HFF-Myc (cell line): ENCODE measurements at regions not wholly inside any gene's neighbourhood (a gene's known extent, or its start where the extent isn't known, plus 50 kb on each side); places are given as distances from the start of the nearest gene placed in this dataset.
"Not testable (repeated sequence)": the region's sequence is repeated elsewhere in the genome, so short reads cannot be mapped to it uniquely, and the experiment has no call there.

Source experiments
- DNase-seq: peaks from one replicate; pipeline ENCODE4 v3.0.0-alpha.2; 2011; ENCODE audit warnings: low read depth; ENCODE audit errors: extremely low read depth
- H3K4me3 ChIP-seq: replicated peaks from 2 replicates; pipeline ENCODE4 v1.5.1; 2011; ENCODE audit warnings: low read depth, mild to moderate bottlenecking, control low read depth, low read length
- TF ChIP-seq, protein P1 (sequence below): IDR thresholded peaks from 2 replicates; pipeline ENCODE4 v1.5.1; 2012; ENCODE audit warnings: mild to moderate bottlenecking, low read depth, low read length, control low read depth; ENCODE audit errors: missing control alignments

- TF ChIP-seq, protein P1, sequence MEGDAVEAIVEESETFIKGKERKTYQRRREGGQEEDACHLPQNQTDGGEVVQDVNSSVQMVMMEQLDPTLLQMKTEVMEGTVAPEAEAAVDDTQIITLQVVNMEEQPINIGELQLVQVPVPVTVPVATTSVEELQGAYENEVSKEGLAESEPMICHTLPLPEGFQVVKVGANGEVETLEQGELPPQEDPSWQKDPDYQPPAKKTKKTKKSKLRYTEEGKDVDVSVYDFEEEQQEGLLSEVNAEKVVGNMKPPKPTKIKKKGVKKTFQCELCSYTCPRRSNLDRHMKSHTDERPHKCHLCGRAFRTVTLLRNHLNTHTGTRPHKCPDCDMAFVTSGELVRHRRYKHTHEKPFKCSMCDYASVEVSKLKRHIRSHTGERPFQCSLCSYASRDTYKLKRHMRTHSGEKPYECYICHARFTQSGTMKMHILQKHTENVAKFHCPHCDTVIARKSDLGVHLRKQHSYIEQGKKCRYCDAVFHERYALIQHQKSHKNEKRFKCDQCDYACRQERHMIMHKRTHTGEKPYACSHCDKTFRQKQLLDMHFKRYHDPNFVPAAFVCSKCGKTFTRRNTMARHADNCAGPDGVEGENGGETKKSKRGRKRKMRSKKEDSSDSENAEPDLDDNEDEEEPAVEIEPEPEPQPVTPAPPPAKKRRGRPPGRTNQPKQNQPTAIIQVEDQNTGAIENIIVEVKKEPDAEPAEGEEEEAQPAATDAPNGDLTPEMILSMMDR = no peak
- DNase-seq = no peak
Measured at GRCh38 chr16:75811020-75811634, 84.8 kb upstream of the CPHXL start.

GRCh38 chr16:75818491-75818890, 92.2 kb upstream of the CPHXL start:
- TF ChIP-seq, protein P1 = no peak
- no peak for DNase-seq
- no peak overlapping the region for H3K4me3 ChIP-seq

More at GRCh38 chr16:75811020-75811634, 84.8 kb upstream of the CPHXL start:
- no peak overlapping the region for H3K4me3 ChIP-seq

GRCh38 chr16:75820672-75821071, 94.4 kb upstream of the CPHXL start:
- no peak overlapping the region for H3K4me3 ChIP-seq
- no peak for DNase-seq
- TF ChIP-seq, protein P1 = no peak

GRCh38 chr16:75821117-75821516, 94.8 kb upstream of the CPHXL start:
- TF ChIP-seq, protein P1 = no peak
- no peak for DNase-seq
- H3K4me3 ChIP-seq = no peak overlapping the region

- DNase-seq, H3K4me3 ChIP-seq: not testable (repeated sequence)
Measured at GRCh38 chr16:75825750-75826149, 99.5 kb upstream of the CPHXL start.

DNA sequence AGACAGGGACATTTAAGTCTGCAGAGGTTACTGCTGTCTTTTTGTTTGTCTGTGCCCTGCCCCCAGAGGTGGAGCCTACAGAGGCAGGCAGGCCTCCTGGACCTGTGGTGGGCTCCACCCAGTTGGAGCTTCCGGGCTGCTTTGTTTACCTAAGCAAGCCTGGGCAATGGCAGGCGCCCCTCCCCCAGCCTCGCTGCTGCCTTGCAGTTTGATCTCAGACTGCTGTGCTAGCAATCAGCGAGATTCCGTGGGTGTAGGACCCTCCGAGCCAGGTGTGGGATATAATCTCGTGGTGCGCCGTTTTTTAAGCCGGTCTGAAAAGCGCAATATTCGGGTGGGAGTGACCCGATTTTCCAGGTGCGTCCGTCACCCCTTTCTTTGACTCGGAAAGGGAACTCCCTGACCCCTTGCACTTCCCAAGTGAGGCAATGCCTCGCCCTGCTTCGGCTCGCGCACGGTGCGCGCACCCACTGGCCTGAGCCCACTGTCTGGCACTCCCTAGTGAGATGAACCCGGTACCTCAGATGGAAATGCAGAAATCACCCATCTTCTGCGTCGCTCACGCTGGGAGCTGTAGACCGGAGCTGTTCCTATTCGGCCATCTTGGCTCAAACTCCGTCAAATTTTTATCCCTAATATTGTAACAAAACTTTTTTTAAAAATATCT, 101.2 kb upstream of the CPHXL start:
- DNase-seq, H3K4me3 ChIP-seq: not testable (repeated sequence)

DNA sequence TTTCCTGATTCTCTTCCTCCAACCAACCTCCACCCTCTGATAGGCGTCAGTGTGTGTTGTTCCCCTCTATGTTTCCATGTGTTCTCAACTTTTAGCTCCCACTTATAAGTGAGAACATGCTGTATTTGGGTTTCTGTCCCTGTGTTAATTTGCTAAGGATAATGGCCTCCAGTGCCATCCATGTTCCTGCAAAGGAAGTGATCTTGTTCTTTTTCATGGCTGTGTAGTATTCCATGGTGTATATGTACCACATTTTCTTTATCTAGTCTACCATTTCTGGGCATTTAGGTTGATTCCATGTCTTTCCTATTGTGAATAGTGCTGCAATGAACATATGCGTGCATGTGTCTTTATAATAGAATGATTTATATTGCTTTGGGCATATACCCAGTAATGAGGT, 107.1 kb upstream of the CPHXL start:
- H3K4me3 ChIP-seq, DNase-seq: not testable (repeated sequence)

GRCh38 chr16:75836347-75837010, 110.2 kb upstream of the CPHXL start:
- no peak for DNase-seq
- TF ChIP-seq, protein P1 = no peak
- H3K4me3 ChIP-seq = no peak overlapping the region
